ENCODE measurements at regions not wholly inside any gene's neighbourhood (a gene's known extent, or its start where the extent isn't known, plus 50 kb on each side); places are given as distances from the start of the nearest gene placed in this dataset.

DNA sequence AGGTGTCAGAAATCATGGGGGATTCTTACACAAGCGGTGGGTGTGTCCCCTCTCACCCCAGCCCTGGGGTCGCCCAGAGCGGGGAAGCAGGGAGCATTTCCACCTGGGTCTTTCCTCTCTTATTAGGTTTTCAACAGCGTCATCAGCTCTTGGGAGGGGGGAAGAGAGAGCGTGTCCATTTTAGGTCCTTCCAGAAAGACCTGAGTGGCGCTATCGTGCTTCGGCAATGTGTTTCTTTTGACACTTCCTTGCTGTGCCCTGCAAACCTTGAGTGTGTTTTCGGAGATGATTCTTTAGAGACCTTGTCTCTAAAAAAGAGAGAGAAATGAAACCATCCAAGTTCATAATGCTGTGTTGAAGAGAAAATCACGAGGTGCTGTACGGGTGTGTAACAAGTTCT lies 86.9 kb upstream of the PITRM1 start:
- TF ChIP-seq TAF1 (IDR thresholded peaks at IDR 0.05; ENCODE audit: borderline replicate concordance, low read depth, low read length) (no peak), POLR2AphosphoS5 (IDR thresholded peaks at IDR 0.05; ENCODE audit: low read depth, low read length) (no peak), POLR2A (IDR thresholded peaks at IDR 0.05; ENCODE audit: low read depth, low read length) (no peak)

Measured in GM12892 (cell line).